GM13977 (cell line): ENCODE measurements at regions not wholly inside any gene's neighbourhood (a gene's known extent, or its start where the extent isn't known, plus 50 kb on each side); places are given as distances from the start of the nearest gene placed in this dataset.

Experiments
- DNase-seq: peaks from one replicate; pipeline ENCODE4 v3.0.0; 2012; ENCODE audit warnings: low spot score
- in situ Hi-C: fragments of 300-500 bp; cut with MboI; formaldehyde crosslinking; loops from one replicate; pipeline ENCODE4 v1.12.0; 2022; ENCODE audit warnings: low sequenced_read_pairs, low pct_unique_long_range_greater_than_20kb, mixed read lengths, inconsistent platforms; ENCODE audit not compliant: unreplicated experiment
- TF ChIP-seq, protein P1 (sequence below): IDR thresholded peaks from 2 replicates; pipeline ENCODE4 v1.5.1; 2012; ENCODE audit warnings: mild to moderate bottlenecking, control low read depth; ENCODE audit not compliant: insufficient read depth; ENCODE audit errors: extremely low read depth, missing control alignments

DNA sequence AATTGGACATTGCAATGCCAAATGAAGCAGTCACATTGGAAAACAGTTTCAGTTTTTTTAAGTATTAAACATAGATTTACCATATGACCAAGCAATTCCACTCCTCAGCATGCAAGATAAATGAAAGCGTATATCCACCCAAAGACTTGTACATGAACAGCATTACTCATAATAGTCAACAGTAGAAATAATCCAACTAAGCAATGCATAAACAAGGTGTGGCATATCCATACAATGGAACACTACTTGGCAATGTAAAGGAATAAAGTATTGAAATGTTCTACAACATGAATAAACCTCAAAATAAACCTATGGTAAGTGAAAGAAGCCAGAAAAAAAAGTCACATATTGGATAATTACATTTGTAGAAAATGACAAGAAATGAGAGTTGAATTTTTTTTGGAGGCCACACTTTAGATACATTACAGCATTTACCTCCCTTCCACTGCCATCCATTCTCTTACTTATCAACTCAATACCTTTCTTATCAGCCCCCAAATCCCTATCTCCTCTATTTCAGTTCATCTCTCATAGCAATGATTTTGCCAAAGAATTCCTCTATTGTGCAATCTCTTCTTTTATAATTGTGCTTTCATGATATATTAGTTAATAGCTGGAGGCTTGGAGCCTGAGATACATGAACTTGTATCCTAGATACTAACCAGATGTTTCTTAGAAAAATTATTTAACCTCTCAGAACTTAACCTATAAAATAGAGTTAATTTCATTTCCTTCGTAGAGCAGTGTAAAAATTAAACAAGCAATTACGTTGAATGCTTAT is 414.2 kb upstream of the C1orf87 start:
- in situ Hi-C loops, result no loop called here
- DNase-seq, result no peak
- TF ChIP-seq, protein P1, sequence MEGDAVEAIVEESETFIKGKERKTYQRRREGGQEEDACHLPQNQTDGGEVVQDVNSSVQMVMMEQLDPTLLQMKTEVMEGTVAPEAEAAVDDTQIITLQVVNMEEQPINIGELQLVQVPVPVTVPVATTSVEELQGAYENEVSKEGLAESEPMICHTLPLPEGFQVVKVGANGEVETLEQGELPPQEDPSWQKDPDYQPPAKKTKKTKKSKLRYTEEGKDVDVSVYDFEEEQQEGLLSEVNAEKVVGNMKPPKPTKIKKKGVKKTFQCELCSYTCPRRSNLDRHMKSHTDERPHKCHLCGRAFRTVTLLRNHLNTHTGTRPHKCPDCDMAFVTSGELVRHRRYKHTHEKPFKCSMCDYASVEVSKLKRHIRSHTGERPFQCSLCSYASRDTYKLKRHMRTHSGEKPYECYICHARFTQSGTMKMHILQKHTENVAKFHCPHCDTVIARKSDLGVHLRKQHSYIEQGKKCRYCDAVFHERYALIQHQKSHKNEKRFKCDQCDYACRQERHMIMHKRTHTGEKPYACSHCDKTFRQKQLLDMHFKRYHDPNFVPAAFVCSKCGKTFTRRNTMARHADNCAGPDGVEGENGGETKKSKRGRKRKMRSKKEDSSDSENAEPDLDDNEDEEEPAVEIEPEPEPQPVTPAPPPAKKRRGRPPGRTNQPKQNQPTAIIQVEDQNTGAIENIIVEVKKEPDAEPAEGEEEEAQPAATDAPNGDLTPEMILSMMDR, result no peak

DNA sequence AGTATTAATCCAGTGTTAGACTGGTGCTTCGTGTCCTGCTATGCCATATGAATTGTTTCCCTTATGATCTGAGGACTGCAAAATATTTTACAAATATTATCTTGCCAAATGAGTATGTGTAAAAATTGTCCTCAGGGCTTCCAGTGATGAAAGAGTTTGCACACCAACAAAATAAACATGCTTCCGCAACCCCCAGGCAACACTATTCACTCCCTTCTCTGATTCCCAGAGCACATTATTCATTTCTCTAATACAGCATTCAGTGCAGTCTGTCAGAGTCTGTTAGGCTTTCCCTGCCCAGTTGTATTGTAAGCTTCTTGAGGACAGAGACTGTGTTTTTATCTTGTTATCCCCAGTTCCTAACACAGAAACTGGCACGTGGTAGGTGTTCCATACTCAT is 409.9 kb upstream of the C1orf87 start:
- TF ChIP-seq, protein P1, result no peak
- in situ Hi-C loops, result no loop called here
- DNase-seq, result no peak

DNA sequence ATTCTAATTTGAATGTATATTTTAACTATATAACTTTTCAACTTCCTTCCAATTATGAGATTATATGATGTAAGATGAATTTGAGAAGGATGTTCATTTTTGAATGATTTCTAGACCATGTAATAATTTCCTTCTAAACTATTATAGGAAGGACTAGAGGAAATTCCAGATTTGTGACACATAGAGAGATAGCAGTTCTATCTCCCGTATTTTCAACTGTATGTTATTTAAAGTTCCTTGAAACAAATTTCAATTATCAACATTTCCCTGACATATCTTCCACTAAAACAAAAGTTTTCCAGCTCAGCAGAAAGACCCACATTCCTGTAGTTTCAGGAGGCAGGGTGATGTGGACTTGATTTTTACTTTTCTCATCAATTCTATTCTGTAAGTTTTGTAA is 396.7 kb upstream of the C1orf87 start:
- in situ Hi-C loops, result no loop called here
- TF ChIP-seq, protein P1, result no peak
- no peak for DNase-seq

DNA sequence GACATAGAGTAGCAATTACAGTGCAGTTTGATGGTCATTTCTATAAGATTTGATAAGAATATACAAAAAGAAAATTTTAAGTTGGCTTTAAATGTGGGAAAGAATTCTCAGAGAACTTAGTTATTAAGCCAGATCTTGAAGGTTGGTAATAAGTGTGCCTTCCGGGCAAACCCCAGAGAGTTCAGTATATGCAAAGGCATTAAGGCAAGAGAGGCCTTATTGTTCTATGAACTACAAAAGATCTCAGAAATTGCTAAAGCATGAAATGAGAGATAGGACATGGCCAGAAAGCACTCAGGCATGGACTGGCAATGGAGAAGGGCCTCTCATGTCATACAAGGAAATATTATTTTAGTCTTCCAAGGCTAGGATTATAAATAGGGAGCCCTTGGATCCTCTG is 390.2 kb upstream of the C1orf87 start:
- in situ Hi-C loops, result no loop called here
- no peak for DNase-seq
- TF ChIP-seq, protein P1, result no peak

DNA sequence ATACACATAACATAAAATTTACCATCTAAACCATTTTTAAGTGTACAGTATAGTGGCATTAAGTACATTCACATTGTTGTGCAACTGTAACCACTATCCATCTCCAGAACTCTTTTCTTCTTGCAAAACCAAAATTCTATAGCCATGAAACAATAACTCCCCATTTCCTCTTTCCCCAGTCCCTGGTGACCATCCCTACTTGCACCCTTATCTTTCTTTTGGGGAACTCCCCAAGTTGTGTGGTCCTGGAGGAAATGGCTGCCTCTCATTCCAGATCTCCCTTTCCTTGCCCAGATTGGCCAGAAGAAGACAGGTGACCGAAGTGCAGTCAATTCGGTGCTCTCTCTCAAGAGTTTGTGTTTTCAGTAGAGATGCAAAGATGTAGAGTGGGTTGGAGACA is 389.6 kb upstream of the C1orf87 start:
- in situ Hi-C loops, result no loop called here
- TF ChIP-seq, protein P1, result no peak
- DNase-seq, result no peak

DNA sequence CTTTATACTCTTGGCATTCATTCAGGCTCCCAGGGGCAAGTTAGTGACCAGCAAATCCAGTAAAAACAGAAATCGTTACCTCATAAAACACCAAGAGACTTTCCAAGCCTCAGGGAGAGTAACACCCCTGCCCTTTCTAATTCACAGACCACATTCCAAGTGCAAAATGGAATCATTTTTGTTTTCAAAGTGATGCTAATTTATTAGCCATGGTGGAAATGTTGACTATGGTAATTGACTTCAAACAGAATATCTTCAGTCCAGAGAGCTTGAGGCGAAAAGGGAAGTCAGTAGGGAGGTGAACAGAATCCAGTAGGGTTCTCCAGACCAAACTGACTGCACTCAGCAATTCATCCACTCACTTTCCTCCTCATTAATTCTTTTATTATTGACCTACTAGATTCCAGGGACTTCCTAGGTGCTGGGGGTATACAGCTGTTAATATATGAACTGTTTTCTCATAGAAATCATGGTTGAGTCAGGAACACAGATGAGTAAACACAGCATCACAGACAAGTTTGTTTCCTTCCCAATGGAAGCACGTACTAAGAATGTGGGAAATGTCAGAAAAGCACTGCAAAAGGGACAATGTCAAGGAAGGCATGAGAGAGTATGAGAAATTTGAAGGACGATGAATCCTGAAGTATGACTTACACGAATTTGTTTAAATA is 388.5 kb upstream of the C1orf87 start:
- in situ Hi-C loops, result no loop called here
- TF ChIP-seq, protein P1, result no peak
- DNase-seq, result no peak
